ENCODE measurements at regions not wholly inside any gene's neighbourhood (a gene's known extent, or its start where the extent isn't known, plus 50 kb on each side); places are given as distances from the start of the nearest gene placed in this dataset.

GRCh38 chr14:61615743-61616523, 79.4 kb upstream of the HIF1A start:
- Histone ChIP-seq H3K56ac (ENCODE audit: extremely low read depth, insufficient read depth, low read length) (peak overlapping the region; percentile 31; the same call in 1 of the 2 replicates), H3K9me3 (ENCODE audit: control insufficient read depth, insufficient read depth, low read length) (no peaks in the 10 kb centered on the region), H3K4me3 (ENCODE audit: insufficient read depth, low read depth, low read length) (no peak overlapping the region), H3K9me1 (ENCODE audit: insufficient read depth, low read length) (peaks cover 4% of the 10 kb centered on the region), H3K14ac (replicated peaks; ENCODE audit: low read depth, low read length) (peak overlapping the region; percentile 90), H4K20me1 (ENCODE audit: insufficient read depth, low read length) (no peaks in the 10 kb centered on the region), H2AK9ac (replicated peaks; ENCODE audit: low read depth, low read length, poor library complexity) (peak overlapping the region; percentile 56), H3K4ac (ENCODE audit: low read depth, low read length) (peak overlapping the region; percentile 79), H2AK5ac (ENCODE audit: low read depth, low read length) (peak overlapping the region; percentile 87), H4K8ac (ENCODE audit: low read depth in 2 of 2, low read length in 2 of 2) (peak overlapping the region; percentile 79 to 91), H3K23ac (ENCODE audit: low read depth, low read length) (peak overlapping the region; percentile 80), H3K4me1 (ENCODE audit: control insufficient read depth, insufficient read depth, low read length) (peaks cover 21% of the 10 kb centered on the region), H3K27ac (ENCODE audit: insufficient read depth, low read length) (peak overlapping the region; percentile 96), H3K9ac (ENCODE audit: low read depth, low read length) (peak overlapping the region; percentile 57; the same call in 1 of the 2 replicates), H4K91ac (ENCODE audit: insufficient read depth, low read depth, low read length) (peak overlapping the region; percentile 62), H3K4me2 (ENCODE audit: low read depth, low read length) (peak overlapping the region; percentile 38; the same call in 1 of the 2 replicates), H2BK20ac (ENCODE audit: low read depth, low read length) (peak overlapping the region; percentile 86), H2AFZ (replicated peaks; ENCODE audit: low read length, poor library complexity) (peak overlapping the region; percentile 73), H3K36me3 (ENCODE audit: control insufficient read depth, insufficient read depth, low read length) (no peaks in the 10 kb centered on the region), H4K5ac (ENCODE audit: low read depth, low read length) (peak overlapping the region; percentile 92), H3K79me1 (ENCODE audit: low read depth in 1 of 2, low read length in 2 of 2) (peaks cover 0 to 4% of the 10 kb centered on the region in 2 experiments; a peak in 2 of 4 replicates), H3K27me3 (ENCODE audit: control insufficient read depth, insufficient read depth, low read length) (no peaks in the 10 kb centered on the region), H2BK15ac (ENCODE audit: low read depth, low read length) (peak overlapping the region; percentile 73), H2BK5ac (ENCODE audit: low read depth, low read length, poor library complexity, severe bottlenecking) (peak overlapping the region; percentile 89), H3K18ac (ENCODE audit: low read depth, low read length) (peak overlapping the region; percentile 91), H2BK120ac (ENCODE audit: low read depth, low read length) (peak overlapping the region; percentile 95)
- TF ChIP-seq USF2 (IDR thresholded peaks at IDR 0.05; ENCODE audit: low read depth, low read length) (no peak), CHD1 (IDR thresholded peaks at IDR 0.05; ENCODE audit: low read depth, low read length) (no peak), RFX5 (IDR thresholded peaks at IDR 0.05; ENCODE audit: low read depth, low read length) (no peak), MAFK (IDR thresholded peaks at IDR 0.05; ENCODE audit: low read depth, low read length) (no peak), ELK1 (IDR thresholded peaks at IDR 0.05; ENCODE audit: borderline replicate concordance, low read depth, low read length) (no peak)
- dilution Hi-C loops (cut with HindIII; ENCODE audit: low sequenced_read_pairs, unreplicated experiment) (no loop called here), intact Hi-C loops (cut with micrococcal nuclease) (no loop called here), in situ Hi-C loops (cut with MboI; ENCODE audit: low sequenced_read_pairs) (no loop called here)
- BruUV-seq (replicated peaks), result no TSS peak
- no CpG with 5 or more reads among the region's 11 CpGs for WGBS, 2 experiments (ENCODE audit: extremely low coverage in 2 of 2, insufficient read length in 1 of 2)
- DNase-seq (no peak), ATAC-seq (ENCODE audit: low read depth) (peak; percentile 41)
- ChIA-PET POLR2A (ENCODE audit: unreplicated experiment) (no interaction called here), CTCF (no interaction called here)
